ENCODE measurements at regions not wholly inside any gene's neighbourhood (a gene's known extent, or its start where the extent isn't known, plus 50 kb on each side); places are given as distances from the start of the nearest gene placed in this dataset.

GRCh38 chr12:107565551-107565950 is 120.0 kb upstream of the PWP1 start:
- Histone ChIP-seq H3K36me3 (ENCODE audit: insufficient read depth) (no peaks in the 10 kb centered on the region), H2AFZ (no peak overlapping the region), H3K4me1 (ENCODE audit: insufficient read depth) (no peaks in the 10 kb centered on the region), H4K20me1 (replicated peaks; ENCODE audit: insufficient read depth) (no peaks in the 10 kb centered on the region), H3K27me3 (ENCODE audit: insufficient read depth) (no peaks in the 10 kb centered on the region), H3F3A (replicated peaks; ENCODE audit: low read depth) (no peaks in the 10 kb centered on the region), H3K4me3 (no peak overlapping the region), H3K79me2 (replicated peaks; ENCODE audit: insufficient read depth) (no peaks in the 10 kb centered on the region), H3K4me2 (no peak overlapping the region), H3K27ac (ENCODE audit: low read depth) (no peak overlapping the region), H3K9me2 (ENCODE audit: insufficient read depth) (no peaks in the 10 kb centered on the region)
- no peak for TF ChIP-seq NANOG (IDR thresholded peaks at IDR 0.05; ENCODE audit: borderline replicate concordance)
- TF ChIP-seq ZNF114 (CRISPR knock-in tag; IDR thresholded peaks at IDR 0.05), result no peak
- no peak for TF ChIP-seq ZNF331 (CRISPR knock-in tag; IDR thresholded peaks at IDR 0.05; ENCODE audit: low read depth)
- TF ChIP-seq STAT1 (IDR thresholded peaks at IDR 0.05; ENCODE audit: unreplicated experiment), result no peak
- TF ChIP-seq ZNF462 (CRISPR knock-in tag; IDR thresholded peaks at IDR 0.05), result no peak
- TF ChIP-seq REST (IDR thresholded peaks at IDR 0.05; ENCODE audit: unreplicated experiment), result no peak
- TF ChIP-seq EZH2 (IDR thresholded peaks at IDR 0.05; ENCODE audit: low read depth, unreplicated experiment), result no peak
- no peak for TF ChIP-seq JUNB (IDR thresholded peaks at IDR 0.05; ENCODE audit: unreplicated experiment)
- TF ChIP-seq CREB1 (CRISPR knock-in tag; IDR thresholded peaks at IDR 0.05; ENCODE audit: low read depth), result no peak
- TF ChIP-seq, protein P1, sequence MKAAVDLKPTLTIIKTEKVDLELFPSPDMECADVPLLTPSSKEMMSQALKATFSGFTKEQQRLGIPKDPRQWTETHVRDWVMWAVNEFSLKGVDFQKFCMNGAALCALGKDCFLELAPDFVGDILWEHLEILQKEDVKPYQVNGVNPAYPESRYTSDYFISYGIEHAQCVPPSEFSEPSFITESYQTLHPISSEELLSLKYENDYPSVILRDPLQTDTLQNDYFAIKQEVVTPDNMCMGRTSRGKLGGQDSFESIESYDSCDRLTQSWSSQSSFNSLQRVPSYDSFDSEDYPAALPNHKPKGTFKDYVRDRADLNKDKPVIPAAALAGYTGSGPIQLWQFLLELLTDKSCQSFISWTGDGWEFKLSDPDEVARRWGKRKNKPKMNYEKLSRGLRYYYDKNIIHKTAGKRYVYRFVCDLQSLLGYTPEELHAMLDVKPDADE (IDR thresholded peaks at IDR 0.05), result no peak
- no peak for TF ChIP-seq EZH2phosphoT487 (IDR thresholded peaks at IDR 0.05; ENCODE audit: unreplicated experiment)
- TF ChIP-seq POLR2AphosphoS5 (IDR thresholded peaks at IDR 0.05; ENCODE audit: low read depth), result no peak
- no peak for TF ChIP-seq CTCF (conservative IDR thresholded peaks at IDR 0.05; ENCODE audit: low read depth in 2 of 2)
- Mint-ChIP-seq H3K27me3 (ENCODE audit: insufficient read depth, low read depth, poor library complexity) (peaks cover 3% of the 10 kb centered on the region), H3K27ac (no peak overlapping the region), H3K4me3 (no peak overlapping the region), H3K4me1 (peaks cover 4% of the 10 kb centered on the region), H3K9me3 (no peaks in the 10 kb centered on the region), H3K36me3 (ENCODE audit: low read depth) (no peaks in the 10 kb centered on the region)
- ATAC-seq (no peak), DNase-seq (ENCODE audit: low spot score) (no peak)

Measured in GM23338 (cell line).